K562 (cell line): ENCODE measurements at regions not wholly inside any gene's neighbourhood (a gene's known extent, or its start where the extent isn't known, plus 50 kb on each side); places are given as distances from the start of the nearest gene placed in this dataset.

Experiments used
- ATAC-seq: fragments of 200-7000 bp; cut with Tn5 transposase; 3 replicates; pipeline ENCODE4 v1.9.1; 2020; ENCODE audit warnings: moderate library complexity
- BruUV-seq: library from RNA; stranded (reverse); fragments of 400-500 nt; replicated peaks from 2 replicates; lab custom pipeline; 2021; lab: Mats Ljungman, UMichigan
- CTCF ChIA-PET: fragments of 300-600 bp; formaldehyde crosslinking; extraction: SDS; loops from one replicate; lab custom pipeline; 2021; ENCODE audit warnings: low intra/inter-chr PET ratio; lab: Yijun Ruan, JAX
- POLR2A ChIA-PET: fragments of 300-600, 350-650 bp; sonication (Branson Sonifier 250); formaldehyde crosslinking; extraction: SDS; loops from one replicate; lab custom pipeline; 2021; ENCODE audit warnings: antibody characterized with exemption, inconsistent platforms; lab: Yijun Ruan, JAX
- DNase-seq, 4 experiments: peaks; one replicate each; pipeline versions ENCODE4 v3.0.0 to v3.0.0-alpha.2; 2011 to 2018; ENCODE audit warnings: low spot score in 3 of 4, mixed read lengths in 3 of 4; ENCODE audit errors: extremely low read depth in 1 of 4
- FAIRE-seq: peaks from 2 replicates; lab custom pipeline; 2011; peaks lifted over from hg19 to GRCh38; lab: Jason Lieb, UNC
- H2AFZ ChIP-seq: 2 replicates; pipeline ENCODE4 v1.6.0; 2011; ENCODE audit warnings: low read depth, low read length, control low read depth, inconsistent platforms
- H3K27ac ChIP-seq: fragments of 200-600 bp; 3 replicates; pipeline ENCODE4 v1.8.0; 2011; ENCODE audit warnings: low read depth, mild to moderate bottlenecking, control low read depth, inconsistent platforms, low read length, moderate library complexity, mixed read lengths; ENCODE audit errors: extremely low read depth
- H3K27me3 ChIP-seq, 2 experiments: fragments of 300-600 bp in 1 of 2; 2 replicates in 1 of 2; 3 replicates in 1 of 2; pipeline versions ENCODE4 v1.6.0 to v1.8.0; 2011; ENCODE audit warnings: inconsistent platforms in 2 of 2, low read length in 2 of 2, mild to moderate bottlenecking in 1 of 2, mixed read lengths in 1 of 2, moderate library complexity in 1 of 2; ENCODE audit not compliant: control insufficient read depth in 2 of 2, insufficient read depth in 2 of 2
- H3K36me3 ChIP-seq: fragments of 300-600 bp; 3 replicates; pipeline ENCODE4 v1.8.0; 2011; ENCODE audit warnings: mild to moderate bottlenecking, low read length, inconsistent platforms; ENCODE audit not compliant: control insufficient read depth, insufficient read depth
- H3K4me1 ChIP-seq, 2 experiments: fragments of 200-600 bp in 1 of 2; replicated peaks in 1 of 2; 2 replicates in 1 of 2; 3 replicates in 1 of 2; pipeline versions ENCODE4 v1.5.1 to v1.8.0; 2011; ENCODE audit warnings: inconsistent platforms in 2 of 2, low read length in 2 of 2, mild to moderate bottlenecking in 1 of 2, mixed read lengths in 1 of 2, moderate library complexity in 1 of 2; ENCODE audit not compliant: control insufficient read depth in 2 of 2, insufficient read depth in 2 of 2
- H3K4me2 ChIP-seq: 2 replicates; pipeline ENCODE4 v1.6.1; 2011; ENCODE audit warnings: low read length, control low read depth, inconsistent platforms, mixed read lengths; ENCODE audit not compliant: insufficient read depth
- H3K4me3 ChIP-seq: fragments of 200-600 bp; sonication (generic), shearing (Covaris generic); 2 replicates; pipeline ENCODE4 v1.5.1; 2016; ENCODE audit warnings: control low read depth, inconsistent platforms
- H3K79me2 ChIP-seq: fragments of 200-600 bp; 3 replicates; pipeline ENCODE4 v1.8.0; 2011; ENCODE audit warnings: low read length, inconsistent platforms; ENCODE audit not compliant: control insufficient read depth, insufficient read depth
- H3K9ac ChIP-seq, 2 experiments: 2 replicates each; pipeline versions ENCODE4 v1.6.0 to v1.6.1; 2011; ENCODE audit warnings: low read depth in 2 of 2, low read length in 2 of 2, control low read depth in 1 of 2, inconsistent platforms in 1 of 2, mild to moderate bottlenecking in 1 of 2, mixed read lengths in 1 of 2; ENCODE audit not compliant: insufficient read depth in 1 of 2
- H3K9me1 ChIP-seq: one replicate; pipeline ENCODE4 v1.6.0; 2011; ENCODE audit warnings: inconsistent platforms, mild to moderate bottlenecking, low read length, moderate library complexity; ENCODE audit not compliant: control insufficient read depth, insufficient read depth
- H3K9me3 ChIP-seq: replicated peaks from 2 replicates; pipeline ENCODE4 v1.5.1; 2011; ENCODE audit warnings: low read depth, low read length, inconsistent platforms; ENCODE audit not compliant: control insufficient read depth, insufficient read depth
- H4K20me1 ChIP-seq: replicated peaks from 2 replicates; pipeline ENCODE4 v1.6.1; 2011; ENCODE audit warnings: low read length, inconsistent platforms, mixed read lengths; ENCODE audit not compliant: control insufficient read depth, insufficient read depth
- CHCHD3 ChIP-seq: fragments of 250-450 bp; sonication (Bioruptor Pico); IDR thresholded peaks from 2 replicates; pipeline ENCODE4 v2.1.2; 2022; ENCODE audit warnings: mild to moderate bottlenecking
- ELF1 ChIP-seq: fragments of 200-800 bp; sonication (Bioruptor generic); IDR thresholded peaks from 2 replicates; pipeline ENCODE4 v1.6.1; 2016; ENCODE audit warnings: missing genetic modification characterization, missing compliant biosample characterization
- FOXA3 ChIP-seq, 2 experiments: fragments of 450-650 bp in 1 of 2; sonication (generic) in 1 of 2; formaldehyde crosslinking; IDR thresholded peaks in 1 of 2; conservative IDR thresholded peaks in 1 of 2; 2 replicates each; pipeline versions ENCODE4 v1.4.0 to v1.8.0; 2020 to 2022; ENCODE audit warnings: mild to moderate bottlenecking in 2 of 2, missing genetic modification reagents in 1 of 2
- KLF6 ChIP-seq: fragments of 250-450 bp; sonication (Bioruptor Pico); IDR thresholded peaks from 2 replicates; pipeline ENCODE4 v1.4.0; 2020; ENCODE audit warnings: mild to moderate bottlenecking, moderate library complexity, borderline replicate concordance
- PTBP1 ChIP-seq: fragments of 200-400 bp; formaldehyde crosslinking; IDR thresholded peaks from 2 replicates; pipeline ENCODE4 v1.6.1; 2017; ENCODE audit warnings: low read depth, low read length
- PYGO2 ChIP-seq: fragments of 450-650 bp; IDR thresholded peaks from 2 replicates; pipeline ENCODE4 v1.6.1; 2016; ENCODE audit warnings: mild to moderate bottlenecking, missing genetic modification characterization, moderate library complexity, missing compliant biosample characterization
- SIN3B ChIP-seq: fragments of 450-650 bp; IDR thresholded peaks from 2 replicates; pipeline ENCODE4 v1.6.1; 2017; ENCODE audit warnings: low read depth, mild to moderate bottlenecking, moderate library complexity
- XRCC5 ChIP-seq: fragments of 200-400 bp; formaldehyde crosslinking; IDR thresholded peaks from 2 replicates; pipeline ENCODE4 v1.6.1; 2017; ENCODE audit warnings: low read depth, mild to moderate bottlenecking, low read length
- ZBTB8A ChIP-seq: fragments of 450-650 bp; IDR thresholded peaks from 2 replicates; pipeline ENCODE4 v1.6.1; 2018; ENCODE audit warnings: mild to moderate bottlenecking, moderate library complexity; ENCODE audit not compliant: partially characterized antibody
- ZFP30 ChIP-seq: fragments of 250-450 bp; sonication (Bioruptor Pico); IDR thresholded peaks from 2 replicates; pipeline ENCODE4 v1.8.0; 2022; ENCODE audit warnings: moderate library complexity, mild to moderate bottlenecking, inconsistent platforms, borderline replicate concordance
- ZFP36 ChIP-seq: fragments of 150-350 bp; IDR thresholded peaks from 2 replicates; pipeline ENCODE4 v1.6.1; 2018; ENCODE audit warnings: low read length, low read depth; ENCODE audit not compliant: partially characterized antibody
- WGBS: fragments of 100-300 bp; shearing (Covaris generic); methylation state at CpG from one replicate; pipeline ENCODE4 v1.1.6; 2016; ENCODE audit warnings: low coverage, mixed read lengths; ENCODE audit not compliant: insufficient coverage; ENCODE audit errors: missing lambda C conversion rate; 5-methylcytosine and 5-hydroxymethylcytosine counted together
- in situ Hi-C: fragments of 300-500 bp; cut with MboI; formaldehyde crosslinking; loops from 4 replicates; pipeline ENCODE4 v1.15.0; 2018; ENCODE audit warnings: inconsistent platforms, mixed read lengths
- intact Hi-C: fragments of 100-400 bp; cut with micrococcal nuclease; formaldehyde crosslinking; loops from 2 replicates; pipeline ENCODE4 v1.14.2; 2022
- TF ChIP-seq, protein P1 (sequence below): IDR thresholded peaks from 3 replicates; pipeline ENCODE4 v1.6.1; 2011; ENCODE audit warnings: borderline replicate concordance, mild to moderate bottlenecking; ENCODE audit not compliant: insufficient read length, insufficient read depth
- TF ChIP-seq, protein P2 (sequence below): sonication (generic); formaldehyde crosslinking; IDR thresholded peaks from 2 replicates; pipeline ENCODE4 v1.9.0; 2022; ENCODE audit warnings: mild to moderate bottlenecking, missing genetic modification reagents

DNA sequence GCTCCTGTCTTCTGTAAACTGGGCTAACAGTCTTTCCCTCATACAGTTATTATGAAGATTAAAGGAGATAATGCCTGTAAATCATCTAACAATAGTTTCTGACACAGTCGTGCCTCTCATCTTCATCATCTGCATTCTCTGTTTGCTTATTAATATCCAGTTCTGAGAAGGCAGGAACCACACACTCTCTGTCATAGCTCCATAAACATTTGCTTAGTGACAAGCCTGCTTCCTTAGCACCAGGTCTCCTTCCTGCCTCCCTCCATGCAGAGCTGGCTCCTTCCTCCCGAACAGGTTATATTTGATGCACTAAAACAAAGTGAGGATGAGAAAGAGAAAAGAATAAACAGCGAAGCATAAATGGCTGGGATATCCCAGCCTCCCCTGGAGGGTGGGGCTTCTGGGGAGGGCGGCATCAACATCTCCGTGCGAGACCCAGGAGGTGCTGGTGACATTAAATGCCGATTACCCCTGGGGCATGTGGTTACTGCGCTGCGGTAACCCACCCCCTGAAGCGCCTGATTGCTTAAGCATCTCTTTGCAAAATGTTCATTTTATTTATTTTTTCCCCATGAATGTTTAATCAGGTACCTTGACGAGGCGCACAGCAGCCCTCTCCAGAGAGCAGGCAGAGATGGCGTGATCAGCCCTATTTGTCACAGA lies 404.9 kb downstream of the NXPE2 start:
- Histone ChIP-seq H3K27ac (no peak overlapping the region), H3K4me3 (no peak overlapping the region), H3K9me1 (no peaks in the 10 kb centered on the region), H3K27me3 (no peaks in the 10 kb centered on the region), H3K9me3 (no peaks in the 10 kb centered on the region), H3K36me3 (no peaks in the 10 kb centered on the region), H4K20me1 (no peaks in the 10 kb centered on the region), H3K79me2 (no peaks in the 10 kb centered on the region), H3K4me2 (no peak overlapping the region), H3K9ac (no peak overlapping the region), H3K4me1 (no peaks in the 10 kb centered on the region), H2AFZ (no peak overlapping the region)
- ChIA-PET CTCF (no interaction called here), POLR2A (no interaction called here)
- in situ Hi-C loops = no loop called here
- FAIRE-seq (no peak), ATAC-seq (no peak), DNase-seq (no peak)
- TF ChIP-seq ZBTB8A (no peak), ZFP30 (CRISPR knock-in tag) (no peak), PTBP1 (no peak)
- no TSS peak for BruUV-seq
- intact Hi-C loops = no loop called here
- 0% methylated on average over 11 of the region's 13 CpGs for whole genome bisulfite sequencing

DNA sequence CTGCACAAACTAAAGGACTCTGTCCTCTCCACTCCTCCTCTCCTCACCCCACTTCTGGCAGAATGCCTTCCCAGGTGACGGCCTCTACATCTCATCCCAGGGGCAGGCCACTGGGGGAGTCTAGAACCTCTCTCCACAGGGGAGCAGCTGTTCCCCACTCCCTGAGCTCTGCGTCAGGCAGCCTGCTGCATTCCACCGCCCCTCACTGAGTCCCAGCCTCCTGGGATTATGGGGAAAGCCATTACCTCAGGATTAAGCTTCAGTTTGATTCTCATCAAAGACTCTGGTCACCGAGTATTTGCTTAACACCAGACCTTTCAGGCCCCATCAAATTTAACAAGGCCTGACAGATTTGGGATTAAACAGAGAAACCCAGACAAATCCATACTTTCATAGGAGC lies 405.9 kb downstream of the NXPE2 start:
- no peak for TF ChIP-seq FOXA3 (CRISPR knock-in tag; conservative IDR thresholded peaks at IDR 0.05 in 1 of 2, IDR thresholded peaks at IDR 0.05 in 1 of 2)
- no peak for TF ChIP-seq KLF6 (CRISPR knock-in tag)
- TF ChIP-seq, protein P1, sequence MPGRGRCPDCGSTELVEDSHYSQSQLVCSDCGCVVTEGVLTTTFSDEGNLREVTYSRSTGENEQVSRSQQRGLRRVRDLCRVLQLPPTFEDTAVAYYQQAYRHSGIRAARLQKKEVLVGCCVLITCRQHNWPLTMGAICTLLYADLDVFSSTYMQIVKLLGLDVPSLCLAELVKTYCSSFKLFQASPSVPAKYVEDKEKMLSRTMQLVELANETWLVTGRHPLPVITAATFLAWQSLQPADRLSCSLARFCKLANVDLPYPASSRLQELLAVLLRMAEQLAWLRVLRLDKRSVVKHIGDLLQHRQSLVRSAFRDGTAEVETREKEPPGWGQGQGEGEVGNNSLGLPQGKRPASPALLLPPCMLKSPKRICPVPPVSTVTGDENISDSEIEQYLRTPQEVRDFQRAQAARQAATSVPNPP = no peak
- TF ChIP-seq PYGO2 (tag) = no peak
- TF ChIP-seq ZFP36 = no peak
- no peak for TF ChIP-seq XRCC5
- no peak for TF ChIP-seq CHCHD3 (CRISPR knock-in tag)
- TF ChIP-seq, protein P2, sequence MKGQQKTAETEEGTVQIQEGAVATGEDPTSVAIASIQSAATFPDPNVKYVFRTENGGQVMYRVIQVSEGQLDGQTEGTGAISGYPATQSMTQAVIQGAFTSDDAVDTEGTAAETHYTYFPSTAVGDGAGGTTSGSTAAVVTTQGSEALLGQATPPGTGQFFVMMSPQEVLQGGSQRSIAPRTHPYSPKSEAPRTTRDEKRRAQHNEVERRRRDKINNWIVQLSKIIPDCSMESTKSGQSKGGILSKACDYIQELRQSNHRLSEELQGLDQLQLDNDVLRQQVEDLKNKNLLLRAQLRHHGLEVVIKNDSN (CRISPR knock-in tag) = no peak
- TF ChIP-seq SIN3B = no peak
- no peak for TF ChIP-seq ELF1 (tag)
- ChIA-PET CTCF (no interaction called here), POLR2A (interaction anchor here (0.5 kb wide), 1 partner anchor 17 kb away, joined by 3 read pairs; no protein-coding TSS in a partner anchor)
- Histone ChIP-seq H3K9me1 (no peaks in the 10 kb centered on the region), H3K9me3 (no peaks in the 10 kb centered on the region), H3K79me2 (no peaks in the 10 kb centered on the region), H3K36me3 (no peaks in the 10 kb centered on the region), H3K9ac (no peak overlapping the region), H3K4me1 (no peaks in the 10 kb centered on the region), H2AFZ (no peak overlapping the region), H3K27me3 (no peaks in the 10 kb centered on the region), H3K27ac (no peak overlapping the region), H4K20me1 (no peaks in the 10 kb centered on the region), H3K4me3 (no peak overlapping the region), H3K4me2 (no peak overlapping the region)
- DNase-seq (no peak), FAIRE-seq (no peak), ATAC-seq (no peak)
- intact Hi-C loops (no loop called here), in situ Hi-C loops (no loop called here)
- 0% methylated on average over 3 of the region's 4 CpGs for WGBS
- no TSS peak for BruUV-seq
